BLaER1 (cell line): ENCODE measurements at regions not wholly inside any gene's neighbourhood (a gene's known extent, or its start where the extent isn't known, plus 50 kb on each side); places are given as distances from the start of the nearest gene placed in this dataset.

Source experiments
- H3K27ac ChIP-seq: shearing (Covaris generic); formaldehyde crosslinking; 2 replicates; pipeline ENCODE4 v1.8.1; 2022
- H3K27me3 ChIP-seq: shearing (Covaris generic); formaldehyde crosslinking; 2 replicates; pipeline ENCODE4 v1.8.1; 2022
- H3K36me3 ChIP-seq: shearing (Covaris generic); formaldehyde crosslinking; 2 replicates; pipeline ENCODE4 v1.8.1; 2022
- H3K4me1 ChIP-seq: shearing (Covaris generic); formaldehyde crosslinking; 2 replicates; pipeline ENCODE4 v1.8.1; 2022
- H3K4me2 ChIP-seq: shearing (Covaris generic); formaldehyde crosslinking; 2 replicates; pipeline ENCODE4 v1.8.1; 2022
- H3K4me3 ChIP-seq: shearing (Covaris generic); formaldehyde crosslinking; 2 replicates; pipeline ENCODE4 v1.8.1; 2022
- H3K9ac ChIP-seq: shearing (Covaris generic); formaldehyde crosslinking; 2 replicates; pipeline ENCODE4 v1.8.1; 2022
- H3K9me3 ChIP-seq: shearing (Covaris generic); formaldehyde crosslinking; 2 replicates; pipeline ENCODE4 v1.8.1; 2022
- H4K20me1 ChIP-seq: shearing (Covaris generic); formaldehyde crosslinking; 2 replicates; pipeline ENCODE4 v1.8.1; 2022
- Cebpa-rat ChIP-seq: shearing (Covaris generic); IDR thresholded peaks from 2 replicates; pipeline ENCODE4 v1.8.1; 2022

DNA sequence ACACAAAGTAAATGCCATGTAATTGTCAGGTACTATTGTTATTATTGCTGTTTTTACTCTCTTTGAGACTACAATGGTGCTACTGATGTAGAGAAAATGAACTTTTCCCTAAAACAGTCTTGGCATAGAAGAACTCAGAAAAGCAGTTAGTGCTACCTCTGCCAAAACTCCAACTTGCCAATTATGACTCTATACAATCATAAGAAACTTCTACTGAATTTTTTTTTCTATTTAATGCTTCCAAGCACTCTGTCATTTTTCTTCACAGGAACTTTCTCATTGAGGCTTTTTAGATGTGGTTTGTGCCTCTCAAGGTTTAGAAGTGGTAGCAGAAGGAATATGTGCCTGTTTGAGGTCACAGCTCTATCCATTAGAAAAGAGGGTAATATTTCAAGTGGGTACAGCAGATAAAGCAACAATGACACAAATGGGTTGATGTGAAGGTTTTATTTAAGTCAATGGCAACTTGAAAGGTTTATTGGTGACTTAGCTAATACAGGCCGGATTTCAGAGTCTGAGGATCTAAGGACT lies 64.0 kb upstream of the FERD3L start:
- H3K9ac ChIP-seq: no peak overlapping the region
- H3K9me3 ChIP-seq: no peaks in the 10 kb centered on the region
- no peaks in the 10 kb centered on the region for H4K20me1 ChIP-seq
- H3K4me1 ChIP-seq: peaks cover 4% of the 10 kb centered on the region; the same call in 1 of the 2 replicates
- H3K4me3 ChIP-seq: no peak overlapping the region
- no peaks in the 10 kb centered on the region for H3K27me3 ChIP-seq
- no peak overlapping the region for H3K27ac ChIP-seq
- no peak for TF ChIP-seq Cebpa-rat
- H3K4me2 ChIP-seq: no peak overlapping the region
- H3K36me3 ChIP-seq: no peaks in the 10 kb centered on the region

GRCh38 chr7:19206721-19207120 lies 61.5 kb upstream of the FERD3L start:
- Histone ChIP-seq H3K4me2 (no peak overlapping the region), H4K20me1 (no peaks in the 10 kb centered on the region), H3K9me3 (no peaks in the 10 kb centered on the region), H3K36me3 (no peaks in the 10 kb centered on the region), H3K4me3 (no peak overlapping the region), H3K9ac (no peak overlapping the region), H3K4me1 (peaks cover 4% of the 10 kb centered on the region; the same call in 1 of the 2 replicates), H3K27me3 (no peaks in the 10 kb centered on the region), H3K27ac (no peak overlapping the region)
- no peak for TF ChIP-seq Cebpa-rat

- H3K4me3 ChIP-seq: no peak overlapping the region
- H3K4me1 ChIP-seq: peaks cover 4% of the 10 kb centered on the region; the same call in 1 of the 2 replicates
- no peak for TF ChIP-seq Cebpa-rat
These were observed 58.5 kb upstream of the FERD3L start for GRCh38 chr7:19203686-19204085.

GRCh38 chr7:19202599-19202998 lies 57.4 kb upstream of the FERD3L start:
- Histone ChIP-seq H3K9me3 (no peaks in the 10 kb centered on the region), H4K20me1 (no peaks in the 10 kb centered on the region), H3K36me3 (no peaks in the 10 kb centered on the region), H3K27ac (no peak overlapping the region), H3K4me3 (no peak overlapping the region), H3K4me1 (peaks cover 4% of the 10 kb centered on the region; the same call in 1 of the 2 replicates), H3K4me2 (no peak overlapping the region), H3K9ac (no peak overlapping the region), H3K27me3 (no peaks in the 10 kb centered on the region)
- TF ChIP-seq Cebpa-rat: no peak

More at GRCh38 chr7:19203686-19204085, 58.5 kb upstream of the FERD3L start:
- Histone ChIP-seq H3K27me3 (no peaks in the 10 kb centered on the region), H3K4me2 (no peak overlapping the region), H3K36me3 (no peaks in the 10 kb centered on the region), H3K27ac (no peak overlapping the region), H3K9me3 (no peaks in the 10 kb centered on the region), H4K20me1 (no peaks in the 10 kb centered on the region), H3K9ac (no peak overlapping the region)
